ENCODE measurements at regions not wholly inside any gene's neighbourhood (a gene's known extent, or its start where the extent isn't known, plus 50 kb on each side); places are given as distances from the start of the nearest gene placed in this dataset.

GRCh38 chr5:85049020-85049419 lies 664.3 kb upstream of the EDIL3 start:
- TF ChIP-seq POLR2AphosphoS5 (IDR thresholded peaks at IDR 0.05) (no peak), CTCF (IDR thresholded peaks at IDR 0.05) (no peak), POLR2A (IDR thresholded peaks at IDR 0.05) (no peak)
